Breast epithelium (tissue), 4 donors: ENCODE measurements at regions not wholly inside any gene's neighbourhood (a gene's known extent, or its start where the extent isn't known, plus 50 kb on each side); places are given as distances from the start of the nearest gene placed in this dataset.
"Not testable (repeated sequence)": the region's sequence is repeated elsewhere in the genome, so short reads cannot be mapped to it uniquely, and the experiment has no call there.

Experiments
- DNase-seq, 2 donors: peaks; one replicate each; pipeline ENCODE4 v3.0.0-alpha.2; 2019; ENCODE audit warnings: low spot score in 2 of 2
- H3K27ac ChIP-seq, 2 donors: fragments of 200-600 bp; sonication (generic) in 1 of 2; one replicate each; pipeline ENCODE4 v1.5.1; 2016 to 2019; ENCODE audit warnings: mild to moderate bottlenecking in 1 of 2
- H3K27me3 ChIP-seq, 2 donors: fragments of 200-600 bp; sonication (generic) in 1 of 2; one replicate each; pipeline versions ENCODE4 v1.5.1 to v1.6.0; 2017 to 2019; ENCODE audit warnings: control low read depth in 1 of 2, mild to moderate bottlenecking in 1 of 2
- H3K36me3 ChIP-seq: fragments of 200-600 bp; one replicate; pipeline ENCODE4 v1.5.1; 2019
- H3K4me1 ChIP-seq, 2 donors: fragments of 200-600 bp; sonication (generic); one replicate each; pipeline ENCODE4 v1.5.1; 2016 to 2019; ENCODE audit warnings: control low read depth in 1 of 2
- H3K4me3 ChIP-seq, 3 donors: fragments of 200-600 bp; sonication (generic); 1 replicate in 2 of 3; 2 replicates in 1 of 3; pipeline ENCODE4 v1.5.1; 2016 to 2019; ENCODE audit warnings: mild to moderate bottlenecking in 3 of 3, moderate library complexity in 2 of 3
- H3K9me3 ChIP-seq, 2 donors: fragments of 200-600 bp; sonication (generic) in 1 of 2; one replicate each; pipeline ENCODE4 v1.5.1; 2016 to 2019; ENCODE audit warnings: control low read depth in 1 of 2
- CTCF ChIP-seq, 3 donors: fragments of 450-650 bp; IDR thresholded peaks; one replicate each; pipeline ENCODE4 v1.5.1; 2016 to 2017; ENCODE audit warnings: antibody characterized with exemption in 3 of 3, mild to moderate bottlenecking in 3 of 3, moderate library complexity in 3 of 3
- POLR2A ChIP-seq: fragments of 450-650 bp; IDR thresholded peaks from one replicate; pipeline ENCODE4 v1.6.1; 2016; ENCODE audit warnings: antibody characterized with exemption, mild to moderate bottlenecking, moderate library complexity
- POLR2AphosphoS5 ChIP-seq, 3 donors: sonication (generic); formaldehyde crosslinking; IDR thresholded peaks; one replicate each; pipeline ENCODE4 v1.6.1; 2017; ENCODE audit warnings: antibody characterized with exemption in 3 of 3
- intact Hi-C: fragments of 100-400 bp; cut with DNase I; formaldehyde crosslinking; loops from one replicate; pipeline ENCODE4 v1.15.1; 2023; ENCODE audit warnings: low total_unique reads

GRCh38 chr10:8172604-8173003 lies 118.1 kb downstream of the GATA3 start:
- Histone ChIP-seq H3K36me3 (no peaks in the 10 kb centered on the region), H3K4me3 (no peak overlapping the region), H3K4me1 (no peaks in the 10 kb centered on the region), H3K27ac (no peak overlapping the region), H3K9me3 (peaks cover 0 to 12% of the 10 kb centered on the region in 2 donors), H3K27me3 (no peaks in the 10 kb centered on the region)
- no peak for TF ChIP-seq POLR2A
- no peak for TF ChIP-seq CTCF (IDR thresholded peaks at IDR 0.05)
- TF ChIP-seq POLR2AphosphoS5 (IDR thresholded peaks at IDR 0.05), result no peak
- no peak for DNase-seq
- intact Hi-C loops, result no loop called here

GRCh38 chr10:8173243-8173865 lies 118.9 kb downstream of the GATA3 start:
- peaks cover 0 to 9% of the 10 kb centered on the region in 2 donors for H3K9me3 ChIP-seq
- intact Hi-C loops, result no loop called here
- no peak overlapping the region for H3K27ac ChIP-seq
- DNase-seq, result no peak
- H3K4me1 ChIP-seq, result no peaks in the 10 kb centered on the region
- H3K4me3 ChIP-seq, result no peak overlapping the region
- no peaks in the 10 kb centered on the region for H3K36me3 ChIP-seq
- no peak for TF ChIP-seq POLR2AphosphoS5 (IDR thresholded peaks at IDR 0.05)
- no peak for TF ChIP-seq POLR2A
- TF ChIP-seq CTCF (IDR thresholded peaks at IDR 0.05), result no peak
- H3K27me3 ChIP-seq, result no peaks in the 10 kb centered on the region

GRCh38 chr10:8173866-8174243 lies 119.4 kb downstream of the GATA3 start:
- no peaks in the 10 kb centered on the region for H3K4me1 ChIP-seq
- H3K27me3 ChIP-seq, result no peaks in the 10 kb centered on the region
- no peak for DNase-seq
- TF ChIP-seq CTCF (IDR thresholded peaks at IDR 0.05) (no peak), POLR2A (no peak), POLR2AphosphoS5 (IDR thresholded peaks at IDR 0.05) (no peak)
- intact Hi-C loops, result no loop called here
- H3K27ac ChIP-seq, result no peak overlapping the region
- no peaks in the 10 kb centered on the region for H3K36me3 ChIP-seq
- no peak overlapping the region for H3K4me3 ChIP-seq
- peaks cover 0 to 4% of the 10 kb centered on the region in 2 donors for H3K9me3 ChIP-seq

- H3K27me3 ChIP-seq, result no peaks in the 10 kb centered on the region
- no peak overlapping the region for H3K4me3 ChIP-seq
- H3K27ac ChIP-seq, result no peak overlapping the region
- no peaks in the 10 kb centered on the region for H3K4me1 ChIP-seq
- no peak for DNase-seq
- no peaks in the 10 kb centered on the region for H3K9me3 ChIP-seq
- intact Hi-C loops, result loop anchor here (5.0 kb wide), 1 partner anchor 343 kb away; no protein-coding TSS in a partner anchor
- no peaks in the 10 kb centered on the region for H3K36me3 ChIP-seq
- TF ChIP-seq POLR2AphosphoS5 (IDR thresholded peaks at IDR 0.05), result no peak
- TF ChIP-seq POLR2A, result no peak
- no peak for TF ChIP-seq CTCF (IDR thresholded peaks at IDR 0.05)
Measured at GRCh38 chr10:8174762-8175161, 120.3 kb downstream of the GATA3 start.

- not testable (repeated sequence) for DNase-seq, H3K4me1 ChIP-seq, H3K9me3 ChIP-seq, H3K27me3 ChIP-seq, H3K27ac ChIP-seq, H3K4me3 ChIP-seq, H3K36me3 ChIP-seq
- intact Hi-C loops, result loop anchor here (5.0 kb wide), 1 partner anchor 340 kb away; no protein-coding TSS in a partner anchor
Measured at GRCh38 chr10:8177526-8177925, 123.0 kb downstream of the GATA3 start.

GRCh38 chr10:8179773-8180172 lies 125.3 kb downstream of the GATA3 start:
- H3K27ac ChIP-seq, result not testable (repeated sequence)

More at GRCh38 chr10:8179773-8180172, 125.3 kb downstream of the GATA3 start:
- H3K9me3 ChIP-seq, H3K27me3 ChIP-seq, H3K4me1 ChIP-seq, DNase-seq, H3K4me3 ChIP-seq, H3K36me3 ChIP-seq: not testable (repeated sequence)
- intact Hi-C loops, result loop anchor here (5.0 kb wide), 1 partner anchor 338 kb away; no protein-coding TSS in a partner anchor
